H4 (cell line): ENCODE measurements at regions not wholly inside any gene's neighbourhood (a gene's known extent, or its start where the extent isn't known, plus 50 kb on each side); places are given as distances from the start of the nearest gene placed in this dataset.

Experiments used
- DNase-seq: peaks from one replicate; pipeline ENCODE4 v3.0.0-alpha.2; 2015; ENCODE audit warnings: low spot score

DNA sequence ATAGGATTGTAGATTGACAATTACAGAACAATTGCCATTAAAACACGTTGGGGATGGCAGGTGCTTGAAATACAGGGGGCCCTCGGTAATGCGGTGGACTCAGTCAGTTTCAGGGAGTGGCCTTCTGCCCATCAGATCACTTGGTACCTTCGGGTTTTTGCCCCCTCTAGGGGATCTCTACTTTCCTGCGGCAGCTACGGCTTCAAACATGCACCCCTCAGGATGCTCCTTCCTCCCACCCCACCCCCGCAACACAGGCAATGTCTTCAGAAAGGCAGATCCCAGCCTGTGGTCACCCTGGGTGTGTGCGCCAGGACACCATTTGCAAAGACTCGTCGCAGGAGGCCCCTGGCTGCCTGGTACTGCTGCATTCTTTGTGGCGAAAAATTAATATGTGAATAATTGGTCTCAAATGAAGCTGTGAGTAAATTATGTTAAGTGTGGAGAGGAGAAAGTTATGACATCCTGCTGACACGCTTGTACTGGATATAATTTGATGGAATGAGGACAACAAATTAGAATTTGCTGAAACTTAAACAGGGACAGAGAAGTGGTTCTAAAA lies 431.0 kb upstream of the MKI67 start:
- no peak for DNase-seq

GRCh38 chr10:128560406-128560805 lies 434.2 kb upstream of the MKI67 start:
- no peak for DNase-seq

- no peak for DNase-seq
Measured at GRCh38 chr10:128560993-128561392, 434.8 kb upstream of the MKI67 start.

DNA sequence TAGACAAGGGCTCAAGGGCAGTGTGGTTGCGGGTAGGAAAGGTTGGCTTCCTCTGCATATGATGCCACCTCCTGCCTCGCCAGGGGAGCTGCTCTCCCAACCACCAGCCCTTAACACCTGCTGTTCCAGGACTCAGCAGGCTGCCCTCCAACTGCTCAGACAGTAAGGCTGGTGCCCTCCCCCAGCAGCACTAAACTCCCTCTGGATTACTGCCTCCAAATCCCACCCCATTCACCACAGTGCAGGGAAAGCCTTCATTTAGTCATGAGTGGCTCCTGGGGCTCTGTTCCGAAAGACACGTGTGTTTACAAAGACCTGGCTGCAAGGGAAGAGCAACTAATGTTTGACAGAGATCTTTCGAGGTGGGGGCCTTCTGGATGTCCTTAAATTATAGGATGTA lies 437.2 kb upstream of the MKI67 start:
- DNase-seq: no peak

DNA sequence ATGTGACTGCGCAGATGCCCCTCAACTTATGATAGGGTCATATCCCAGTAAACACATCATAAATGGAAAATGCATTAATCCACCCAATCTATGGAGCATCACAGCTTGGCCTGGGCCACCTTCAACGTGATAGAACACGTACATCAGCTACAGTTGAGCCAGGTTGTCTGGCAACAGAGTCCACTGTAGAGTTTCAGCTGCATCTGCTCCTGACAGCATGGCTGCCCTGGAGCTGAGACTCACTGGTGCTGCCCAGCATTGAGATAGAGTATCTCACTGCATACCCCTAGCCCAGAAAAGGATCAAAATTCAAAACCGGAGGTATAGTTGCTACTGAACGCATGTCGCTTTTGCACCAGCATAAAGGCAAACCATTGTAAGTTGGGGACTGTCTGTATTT lies 437.7 kb upstream of the MKI67 start:
- DNase-seq: no peak

- no peak for DNase-seq
Measured at GRCh38 chr10:128566361-128566968, 440.2 kb upstream of the MKI67 start.

GRCh38 chr10:128567551-128567950 lies 441.3 kb upstream of the MKI67 start:
- no peak for DNase-seq

DNA sequence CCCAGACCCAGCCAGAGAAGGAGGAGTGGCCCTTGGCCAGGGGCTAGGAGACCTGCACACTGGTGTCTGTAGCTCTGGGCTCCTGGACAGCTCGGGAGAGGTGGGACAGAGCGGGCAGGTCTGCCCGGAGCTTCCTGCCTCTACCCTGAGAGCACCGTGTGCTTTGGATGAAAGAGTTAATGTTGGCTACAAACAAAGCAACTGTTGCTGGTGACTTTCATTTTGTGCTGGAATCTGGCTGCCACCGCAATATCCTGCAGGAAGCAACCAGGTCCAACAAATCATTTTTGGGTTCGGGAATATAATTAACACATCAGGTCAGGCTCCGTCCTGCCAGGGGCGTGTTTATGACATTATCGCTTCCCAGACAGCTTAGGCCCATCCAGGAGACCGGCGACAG lies 441.8 kb upstream of the MKI67 start:
- DNase-seq: no peak

DNA sequence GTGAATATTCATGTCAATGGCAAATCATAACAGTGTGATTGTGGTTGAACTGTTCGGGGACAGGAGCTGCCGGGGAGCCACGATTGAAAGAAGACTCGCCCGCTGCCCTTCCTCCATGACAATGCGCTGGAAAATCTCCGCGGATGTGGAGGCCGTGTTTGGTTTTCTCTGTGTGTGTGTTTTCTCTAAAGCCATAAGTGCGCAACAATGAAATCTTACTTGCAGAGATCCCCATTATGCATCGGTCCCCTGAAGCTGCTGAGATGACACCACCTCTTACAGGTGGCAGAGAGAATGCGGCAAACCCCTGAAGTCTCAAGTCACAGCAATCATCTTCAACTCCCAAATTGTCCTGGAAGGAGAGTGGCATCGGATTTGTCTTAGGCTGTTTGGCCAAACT lies 442.3 kb upstream of the MKI67 start:
- DNase-seq: no peak

DNA sequence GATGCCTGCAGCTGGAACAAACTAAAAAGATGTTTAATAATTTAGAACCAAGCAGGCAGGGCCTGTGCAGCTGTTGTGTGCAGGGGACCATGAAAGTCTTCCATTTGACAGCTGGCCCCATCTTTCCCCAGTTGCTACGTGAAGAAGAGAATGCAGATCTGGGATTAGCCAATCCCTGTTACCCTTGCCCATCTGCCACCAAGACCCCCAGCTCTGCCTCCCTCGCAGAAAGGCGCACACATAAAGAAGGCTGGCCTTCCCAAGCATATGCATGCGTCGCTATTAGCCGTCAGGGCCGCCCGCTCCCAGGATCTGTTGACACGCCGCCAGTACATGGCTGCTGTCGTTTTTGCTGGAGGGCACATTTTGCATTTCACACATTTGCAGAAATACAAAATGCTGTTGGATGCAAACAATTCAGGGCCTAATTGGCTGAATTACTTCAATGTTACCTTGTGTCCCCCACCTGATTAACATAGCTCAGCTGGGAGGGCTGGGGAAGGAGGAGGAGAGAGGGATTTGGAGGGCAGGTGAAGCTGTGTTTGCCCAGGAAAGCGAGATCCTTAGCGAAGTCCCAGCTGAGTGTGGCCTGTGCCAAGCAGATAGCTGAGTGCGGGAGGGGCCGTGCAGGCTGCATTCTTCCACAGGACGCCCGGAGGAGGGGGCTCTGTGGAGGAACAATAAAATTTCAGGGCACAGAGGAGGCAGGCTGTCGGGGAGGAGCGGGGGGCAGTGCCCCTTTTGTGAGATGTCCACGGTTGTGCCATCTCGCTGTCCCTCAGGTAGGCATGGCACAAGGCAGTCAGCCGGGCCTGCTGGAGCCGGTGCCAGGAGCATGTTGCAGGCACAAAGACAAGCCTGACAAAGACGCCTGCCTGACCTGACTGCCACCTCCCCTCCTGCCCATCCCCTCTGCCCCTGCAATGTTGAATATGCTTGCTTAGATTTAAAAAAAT lies 443.0 kb upstream of the MKI67 start:
- DNase-seq: no peak

GRCh38 chr10:128570319-128570995 lies 444.2 kb upstream of the MKI67 start:
- DNase-seq: no peak

GRCh38 chr10:128571071-128571470 lies 444.8 kb upstream of the MKI67 start:
- no peak for DNase-seq

- DNase-seq: no peak
Measured at GRCh38 chr10:128571745-128572144, 445.5 kb upstream of the MKI67 start.

DNA sequence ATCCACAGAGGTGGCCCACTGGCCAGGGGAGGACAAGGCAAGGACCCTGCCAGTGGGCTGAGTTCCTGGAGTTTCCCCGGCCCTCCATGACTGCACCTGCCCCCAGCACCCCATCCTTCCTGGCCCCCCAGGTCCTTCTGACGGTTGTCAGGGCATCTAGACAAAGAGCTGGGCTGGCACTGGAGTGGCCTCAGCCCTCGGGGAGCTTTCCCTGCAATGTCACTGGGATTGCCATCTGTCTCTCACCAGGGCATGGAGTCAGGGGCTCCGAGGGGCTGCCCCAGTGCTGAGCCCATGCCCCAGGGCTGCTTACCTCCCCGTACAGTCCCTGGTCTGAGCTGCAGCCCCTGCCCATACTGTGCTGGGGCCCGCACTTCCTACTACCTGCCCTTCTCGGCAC lies 446.5 kb upstream of the MKI67 start:
- DNase-seq: no peak

DNA sequence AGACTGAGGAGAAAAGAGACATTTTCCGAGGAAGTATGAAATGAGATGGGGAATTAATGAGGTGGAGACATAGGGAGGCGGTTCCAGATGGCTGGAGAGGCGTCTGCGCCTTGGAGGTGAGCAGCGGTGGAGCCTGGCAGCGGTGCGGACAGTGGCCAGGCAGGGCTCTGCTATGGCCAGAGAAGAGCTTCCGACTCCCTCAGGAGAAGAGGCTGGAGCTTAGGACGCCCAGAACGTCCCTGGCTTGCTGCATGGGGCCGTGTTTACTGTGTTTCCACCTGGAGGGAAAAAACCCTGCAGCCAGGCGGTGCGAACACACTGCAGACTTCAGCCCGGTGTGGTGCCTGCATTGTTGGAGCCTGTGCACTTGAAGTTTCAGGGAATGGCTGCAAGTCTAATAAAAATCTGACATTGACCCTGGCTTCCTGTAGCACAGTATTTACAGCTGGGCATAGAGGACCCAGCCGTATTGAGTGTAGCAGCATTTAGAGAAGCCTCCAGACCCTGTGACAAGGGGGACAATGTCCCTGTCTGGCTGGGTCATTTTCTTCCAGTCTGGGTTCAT lies 447.1 kb upstream of the MKI67 start:
- no peak for DNase-seq

DNA sequence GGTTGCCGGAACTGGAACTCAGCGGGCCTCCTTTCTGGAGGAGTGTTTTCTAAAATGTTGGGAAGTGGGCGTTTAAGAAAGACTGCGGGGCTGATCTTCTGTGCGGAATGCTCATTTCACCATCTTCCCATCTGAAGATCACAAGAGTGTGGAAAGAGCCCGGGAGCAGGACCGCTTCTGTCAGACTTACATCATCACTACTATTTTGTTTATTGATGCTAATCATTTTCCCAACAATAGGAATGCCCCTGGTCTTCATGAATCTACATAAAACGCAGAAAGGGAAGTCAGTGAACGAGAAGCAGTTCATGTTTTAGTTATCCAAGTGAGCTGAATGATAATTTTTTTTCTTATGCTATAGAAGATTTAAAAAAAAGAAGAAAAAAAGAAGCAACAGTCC lies 447.8 kb upstream of the MKI67 start:
- DNase-seq: no peak

- DNase-seq: no peak
Measured at GRCh38 chr10:128574581-128575210, 448.5 kb upstream of the MKI67 start.

DNA sequence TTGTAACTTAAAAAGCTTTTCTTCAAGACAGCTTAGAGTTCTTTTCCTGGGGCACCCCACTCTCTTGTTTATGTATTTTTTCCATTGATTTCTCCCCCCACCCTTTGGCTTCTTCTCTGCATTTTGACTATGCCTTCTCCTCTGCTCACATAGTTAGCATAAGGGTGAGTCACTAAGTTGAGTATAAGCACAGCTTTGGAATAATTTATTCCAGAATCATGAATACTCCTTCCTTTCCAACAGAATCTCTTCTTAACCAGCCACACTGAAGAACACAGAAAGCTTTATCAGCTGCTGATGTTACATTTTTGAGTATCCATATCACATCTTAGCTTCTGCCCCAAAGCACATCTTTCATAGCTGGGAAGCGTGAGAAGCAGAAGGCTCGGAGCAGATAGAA lies 449.5 kb upstream of the MKI67 start:
- DNase-seq: no peak

DNA sequence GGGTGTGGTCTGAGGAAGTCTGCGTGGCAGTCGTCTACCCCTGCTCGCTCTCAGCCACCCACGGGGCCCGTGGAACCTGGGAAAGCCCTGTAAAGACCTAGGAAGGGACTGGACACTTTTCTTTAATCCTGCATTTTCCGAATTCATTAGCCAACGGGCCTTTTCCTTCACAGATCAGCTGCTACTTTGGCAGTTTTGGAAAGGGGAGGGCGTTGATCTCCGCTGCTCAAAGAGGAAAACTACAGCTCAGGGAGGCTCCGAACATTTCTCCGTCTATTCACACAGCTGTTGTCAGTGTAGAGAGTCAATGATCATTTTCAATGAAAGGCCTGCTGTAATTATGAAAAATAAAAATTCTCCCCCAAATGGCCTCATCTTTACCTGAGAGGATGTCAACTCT lies 450.1 kb upstream of the MKI67 start:
- no peak for DNase-seq

DNA sequence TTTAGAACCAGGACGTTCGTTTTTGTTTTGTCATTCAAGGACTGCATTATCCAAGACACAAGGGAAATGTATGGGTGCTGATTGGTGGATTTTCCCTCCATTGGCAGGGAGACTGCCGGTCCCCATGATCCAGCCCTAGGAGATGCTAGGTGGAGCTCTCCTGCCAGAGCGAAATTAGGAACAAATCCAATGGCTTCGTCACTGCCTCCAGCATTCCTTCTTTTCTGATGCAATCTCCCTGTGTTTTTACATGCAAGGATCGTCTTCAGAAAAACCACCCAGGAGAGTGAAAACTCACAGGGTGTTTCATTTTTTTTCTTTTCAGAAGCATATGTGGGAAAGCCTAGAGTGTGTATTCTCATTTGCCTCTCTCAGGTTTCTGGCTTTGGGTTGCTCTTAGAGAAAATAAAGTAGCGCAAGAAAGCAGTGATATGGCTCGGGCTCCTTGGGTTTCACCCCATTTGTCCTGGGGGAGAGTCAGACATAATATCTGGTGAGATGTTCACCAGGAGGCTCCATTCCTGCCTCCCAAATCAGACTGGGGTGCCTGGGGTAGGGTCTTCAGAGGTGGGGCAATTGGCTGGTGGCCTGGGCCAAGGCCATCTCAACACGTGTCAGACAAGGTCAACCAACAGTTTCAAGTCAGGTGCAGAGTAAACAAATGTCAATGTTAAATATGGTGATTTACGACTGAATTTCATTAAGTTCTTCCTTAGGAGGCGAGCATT lies 450.9 kb upstream of the MKI67 start:
- peak; percentile 77 for DNase-seq
